ENCODE measurements at regions not wholly inside any gene's neighbourhood (a gene's known extent, or its start where the extent isn't known, plus 50 kb on each side); places are given as distances from the start of the nearest gene placed in this dataset.

- Histone ChIP-seq H3K9me1 (replicated peaks; ENCODE audit: control insufficient read depth, extremely low read depth, insufficient read depth, low read length) (no peaks in the 10 kb centered on the region), H3K9me3 (replicated peaks; ENCODE audit: control insufficient read depth, insufficient read depth, low read length) (no peaks in the 10 kb centered on the region), H3K27me3 (ENCODE audit: control insufficient read depth in 2 of 2, insufficient read depth in 2 of 2, low read length in 2 of 2) (no peaks in the 10 kb centered on the region), H2AFZ (ENCODE audit: low read depth, low read length) (no peak overlapping the region), H3K36me3 (ENCODE audit: control insufficient read depth in 2 of 2, extremely low read depth in 1 of 2, insufficient read depth in 2 of 2, low read length in 2 of 2) (no peaks in the 10 kb centered on the region), H3K27ac (ENCODE audit: insufficient read depth, low read depth, low read length) (no peak overlapping the region), H3K9ac (replicated peaks; ENCODE audit: extremely low read depth, insufficient read depth, low read length) (no peak overlapping the region), H4K20me1 (replicated peaks; ENCODE audit: control insufficient read depth, extremely low read depth, insufficient read depth, low read length) (no peaks in the 10 kb centered on the region), H3K4me1 (ENCODE audit: control insufficient read depth, extremely low read depth, insufficient read depth, low read length) (no peaks in the 10 kb centered on the region), H3K4me2 (ENCODE audit: insufficient read depth, low read length) (no peak overlapping the region), H3K4me3 (replicated peaks in 1 of 3; ENCODE audit: insufficient read depth in 1 of 3, low read depth in 1 of 3, low read length in 3 of 3) (no peak overlapping the region), H3K79me2 (ENCODE audit: control insufficient read depth, insufficient read depth, low read length) (no peaks in the 10 kb centered on the region)
- intact Hi-C loops (cut with micrococcal nuclease), result loop anchor here (5.0 kb wide), 1 partner anchor 92 kb away; the partner anchor contains the start of gene KLF13
- dilution Hi-C loops (cut with MboI; ENCODE audit: extremely low pct_ligation_motif_present, low sequenced_read_pairs), result no loop called here
- ChIA-PET CTCF (interaction anchor here (0.7 to 2.2 kb wide), 5 partner anchors 20 to 632 kb away, joined by 3 to 12 read pairs (median 4); no protein-coding TSS in a partner anchor), POLR2A (no interaction called here)
- FAIRE-seq, result no peak
- TF ChIP-seq EZH2 (IDR thresholded peaks at IDR 0.05; ENCODE audit: borderline replicate concordance, low read depth, low read length, severe bottlenecking) (no peak), MYC (IDR thresholded peaks at IDR 0.05; ENCODE audit: low read depth, low read length) (no peak), FOS (IDR thresholded peaks at IDR 0.05; ENCODE audit: borderline replicate concordance, insufficient read depth, low read length) (no peak), GATA2 (IDR thresholded peaks at IDR 0.05; ENCODE audit: insufficient read depth, insufficient read length, low read depth, low read length) (no peak), CTCF (IDR thresholded peaks at IDR 0.05; ENCODE audit: extremely low read depth in 1 of 2, insufficient read depth in 1 of 2, low read depth in 1 of 2, low read length in 2 of 2) (no peak), JUN (IDR thresholded peaks at IDR 0.05; ENCODE audit: borderline replicate concordance, insufficient read depth, insufficient read length, low read depth) (no peak), POLR2A (IDR thresholded peaks at IDR 0.05; ENCODE audit: low read depth, low read length) (no peak), POLR2AphosphoS5 (IDR thresholded peaks at IDR 0.05; ENCODE audit: insufficient read depth, low read depth, low read length) (no peak), MAX (IDR thresholded peaks at IDR 0.05; ENCODE audit: insufficient read depth, insufficient read length) (no peak)
- DNase-seq (ENCODE audit: low read depth, low spot score), result no peak
- BruUV-seq (replicated peaks), result no TSS peak
Measured at GRCh38 chr15:31235311-31236183, 91.1 kb upstream of the KLF13 start.
